Cardiac muscle cell (in vitro differentiated cells and primary cell): ENCODE measurements at regions not wholly inside any gene's neighbourhood (a gene's known extent, or its start where the extent isn't known, plus 50 kb on each side); places are given as distances from the start of the nearest gene placed in this dataset.
"Not testable (repeated sequence)": the region's sequence is repeated elsewhere in the genome, so short reads cannot be mapped to it uniquely, and the experiment has no call there.

ENCODE experiments used
- DNase-seq, 2 donors: peaks; one replicate each; pipeline versions ENCODE4 v3.0.0 to v3.0.0-alpha.2; 2010 to 2017; ENCODE audit warnings: low read depth in 1 of 2, low spot score in 1 of 2
- H3K27ac ChIP-seq: fragments of 200-600 bp; sonication (generic); 2 replicates; pipeline ENCODE4 v1.5.1; 2016
- H3K27me3 ChIP-seq: fragments of 200-600 bp; sonication (generic); 2 replicates; pipeline ENCODE4 v1.6.0; 2016; ENCODE audit warnings: control low read depth
- H3K36me3 ChIP-seq: fragments of 200-600 bp; sonication (generic); 2 replicates; pipeline ENCODE4 v1.5.1; 2016; ENCODE audit warnings: control low read depth
- H3K4me1 ChIP-seq: fragments of 200-600 bp; sonication (generic); 2 replicates; pipeline ENCODE4 v1.8.1; 2017; ENCODE audit warnings: low read depth, mild to moderate bottlenecking, mixed run types
- H3K4me3 ChIP-seq: fragments of 200-600 bp; sonication (generic); 2 replicates; pipeline ENCODE4 v1.5.1; 2016; ENCODE audit warnings: mild to moderate bottlenecking
- H3K9me3 ChIP-seq: fragments of 200-600 bp; sonication (generic); 2 replicates; pipeline ENCODE4 v1.5.1; 2017; ENCODE audit warnings: low read depth, mild to moderate bottlenecking, control low read depth
- CTCF ChIP-seq: IDR thresholded peaks from 2 replicates; pipeline ENCODE4 v1.5.1; 2012; ENCODE audit warnings: low read depth, mild to moderate bottlenecking, low read length

DNA sequence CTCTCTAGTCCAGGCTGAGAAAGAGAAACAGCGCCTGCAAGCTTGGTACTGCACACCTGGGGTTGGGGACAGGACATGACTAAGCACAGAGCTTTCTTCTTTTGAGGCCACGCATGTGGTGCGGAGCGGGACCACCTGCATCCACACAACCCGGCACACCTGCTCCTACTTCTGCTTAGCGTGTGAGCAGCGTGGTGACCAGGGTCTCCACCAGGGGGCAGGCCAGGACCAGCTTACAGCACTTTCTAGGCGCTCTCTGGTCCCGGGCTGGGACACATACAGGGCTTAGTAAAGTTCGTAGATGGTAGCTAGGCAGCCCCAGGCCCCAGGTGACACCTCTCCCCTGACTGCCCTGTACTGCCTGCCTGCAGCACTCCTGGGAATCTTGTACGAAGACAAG lies 89.7 kb upstream of the HMX1 start:
- DNase-seq = peak; percentile 25 to 51

GRCh38 chr4:8959471-8959870 lies 87.8 kb upstream of the HMX1 start:
- not testable (repeated sequence) for H3K36me3 ChIP-seq, DNase-seq

More for the DNA sequence above, 89.7 kb upstream of the HMX1 start:
- H3K27me3 ChIP-seq = peaks cover 13% of the 10 kb centered on the region
- not testable (repeated sequence) for H3K9me3 ChIP-seq, H3K27ac ChIP-seq, H3K4me3 ChIP-seq, H3K4me1 ChIP-seq, H3K36me3 ChIP-seq
- TF ChIP-seq CTCF = peak; percentile 26

DNA sequence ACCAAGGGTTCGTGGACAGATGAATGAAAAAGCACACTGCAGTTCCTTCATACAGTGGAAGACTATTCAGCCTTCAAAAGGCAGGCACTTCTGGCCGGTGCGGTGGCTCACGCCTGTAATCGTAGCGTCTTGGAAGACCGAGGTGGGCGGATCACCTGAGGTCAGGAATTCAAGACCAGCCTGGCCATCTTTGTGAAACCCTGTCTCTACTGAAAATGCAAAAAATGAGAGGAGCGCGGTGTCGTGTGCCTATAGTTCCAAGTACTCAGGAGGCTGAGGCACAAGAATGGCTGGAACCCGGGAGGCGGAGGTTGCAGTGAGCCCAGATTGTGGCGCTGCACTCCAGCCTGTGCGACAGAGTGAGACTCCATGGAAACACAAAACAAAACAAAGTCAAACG lies 82.4 kb upstream of the HMX1 start:
- not testable (repeated sequence) for H3K9me3 ChIP-seq, DNase-seq, H3K36me3 ChIP-seq, H3K4me1 ChIP-seq, H3K4me3 ChIP-seq, H3K27ac ChIP-seq, H3K27me3 ChIP-seq

More at GRCh38 chr4:8959471-8959870, 87.8 kb upstream of the HMX1 start:
- not testable (repeated sequence) for H3K4me1 ChIP-seq, H3K4me3 ChIP-seq, H3K27ac ChIP-seq, H3K9me3 ChIP-seq
- H3K27me3 ChIP-seq = peaks cover 11% of the 10 kb centered on the region

DNA sequence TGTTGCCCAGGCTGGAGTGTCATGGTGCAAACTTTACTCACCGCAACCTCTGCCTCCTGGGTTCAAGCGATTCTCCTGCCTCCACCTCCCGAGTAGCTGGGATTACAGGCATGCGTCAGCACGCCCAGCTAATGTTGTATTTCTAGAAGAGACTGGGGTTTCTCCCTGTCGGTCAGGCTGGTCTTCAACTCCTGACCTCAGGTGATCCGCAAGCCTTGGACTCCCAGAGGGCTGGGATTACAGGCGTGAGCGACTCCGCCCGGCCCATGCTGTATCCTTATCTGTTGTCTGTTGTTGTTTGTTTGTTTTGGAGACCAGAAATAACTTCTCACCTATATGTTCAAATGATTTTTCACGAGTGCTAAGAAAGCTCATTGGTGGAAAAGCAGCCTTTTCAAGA lies 81.2 kb upstream of the HMX1 start:
- DNase-seq, H3K9me3 ChIP-seq, H3K4me1 ChIP-seq, H3K36me3 ChIP-seq, H3K4me3 ChIP-seq, H3K27me3 ChIP-seq, H3K27ac ChIP-seq: not testable (repeated sequence)

GRCh38 chr4:8952109-8952508 lies 80.5 kb upstream of the HMX1 start:
- not testable (repeated sequence) for H3K4me3 ChIP-seq, DNase-seq, H3K27ac ChIP-seq, H3K27me3 ChIP-seq, H3K4me1 ChIP-seq, H3K9me3 ChIP-seq, H3K36me3 ChIP-seq

- not testable (repeated sequence) for H3K9me3 ChIP-seq, H3K4me1 ChIP-seq, DNase-seq, H3K27ac ChIP-seq, H3K27me3 ChIP-seq, H3K36me3 ChIP-seq, H3K4me3 ChIP-seq
Measured at GRCh38 chr4:8945506-8945905, 73.9 kb upstream of the HMX1 start.

GRCh38 chr4:8943367-8943766 lies 71.7 kb upstream of the HMX1 start:
- not testable (repeated sequence) for H3K36me3 ChIP-seq, H3K9me3 ChIP-seq, H3K4me3 ChIP-seq, DNase-seq, H3K4me1 ChIP-seq, H3K27me3 ChIP-seq, H3K27ac ChIP-seq

DNA sequence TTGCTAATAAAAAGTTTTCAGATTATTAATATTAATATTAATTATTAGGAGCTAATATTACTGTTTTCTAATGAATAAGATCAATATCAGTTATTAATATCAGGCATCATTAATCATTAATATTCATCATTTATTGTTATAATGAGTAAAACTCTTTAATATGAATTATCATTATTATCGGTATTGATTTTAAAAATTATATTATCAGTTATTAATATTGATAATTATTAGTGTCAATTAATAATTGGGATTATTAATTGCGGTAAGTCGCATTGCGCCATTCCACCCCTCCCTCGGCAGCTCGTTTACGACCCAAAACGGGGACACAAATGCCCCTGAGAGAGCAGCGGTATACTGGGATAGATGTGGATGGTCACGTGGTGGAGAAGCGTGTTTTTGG lies 70.4 kb upstream of the HMX1 start:
- not testable (repeated sequence) for H3K4me1 ChIP-seq, DNase-seq, H3K9me3 ChIP-seq, H3K27me3 ChIP-seq, H3K4me3 ChIP-seq, H3K27ac ChIP-seq, H3K36me3 ChIP-seq

GRCh38 chr4:8941492-8941805 lies 69.8 kb upstream of the HMX1 start:
- DNase-seq, H3K27me3 ChIP-seq, H3K36me3 ChIP-seq, H3K4me1 ChIP-seq, H3K4me3 ChIP-seq, H3K9me3 ChIP-seq, H3K27ac ChIP-seq: not testable (repeated sequence)

DNA sequence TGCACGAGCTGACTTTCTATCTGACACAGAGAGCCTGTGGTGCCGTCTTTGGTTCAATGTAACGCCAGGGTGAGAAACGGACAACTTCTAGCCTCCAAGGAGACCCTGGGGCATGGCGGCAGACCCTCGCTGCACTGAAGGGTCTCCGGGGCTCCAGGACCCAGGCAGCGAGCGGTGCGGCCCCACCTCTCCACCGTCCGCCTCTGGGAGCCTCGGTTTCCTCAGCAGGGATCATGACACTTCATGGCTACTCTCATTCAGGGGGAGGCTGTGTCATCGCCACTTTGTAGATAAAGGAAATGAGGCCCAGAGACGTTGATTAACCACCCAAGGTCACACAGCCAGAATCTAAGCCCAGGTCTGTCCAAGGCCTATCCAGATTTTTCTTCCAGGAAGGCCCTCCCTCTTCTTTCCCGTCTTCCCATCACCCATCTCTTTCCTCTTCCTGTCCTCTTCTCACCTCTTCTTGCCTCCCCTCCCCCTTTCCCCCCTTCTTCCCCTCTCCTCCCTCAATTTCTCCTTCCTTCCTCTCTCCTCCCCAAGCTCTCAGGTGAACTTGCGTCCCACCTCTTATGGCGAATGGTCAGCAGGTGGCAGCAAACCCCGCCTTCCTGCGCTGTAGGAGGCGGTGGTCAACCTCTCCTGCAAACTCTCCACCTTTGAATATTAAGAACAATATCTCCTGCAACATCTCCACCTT lies 69.3 kb upstream of the HMX1 start:
- H3K9me3 ChIP-seq = no peaks in the 10 kb centered on the region
- no peaks in the 10 kb centered on the region for H3K36me3 ChIP-seq
- H3K27ac ChIP-seq = no peak overlapping the region
- no peak for TF ChIP-seq CTCF
- H3K4me3 ChIP-seq = no peak overlapping the region
- H3K4me1 ChIP-seq = no peaks in the 10 kb centered on the region
- peak in 1 of 2 donors; percentile 8 for DNase-seq
- H3K27me3 ChIP-seq = no peaks in the 10 kb centered on the region
